Esophagus muscularis mucosa (tissue), 4 donors: ENCODE measurements at regions not wholly inside any gene's neighbourhood (a gene's known extent, or its start where the extent isn't known, plus 50 kb on each side); places are given as distances from the start of the nearest gene placed in this dataset.
"Not testable (repeated sequence)": the region's sequence is repeated elsewhere in the genome, so short reads cannot be mapped to it uniquely, and the experiment has no call there.

Experiments
- DNase-seq: peaks from one replicate; pipeline ENCODE4 v3.0.0-alpha.2; 2017; ENCODE audit errors: extremely low spot score
- H3K27ac ChIP-seq, 4 donors: fragments of 200-600 bp; sonication (generic); replicated peaks in 1 of 4; 1 replicate in 3 of 4; 2 replicates in 1 of 4; pipeline ENCODE4 v1.5.1; 2016 to 2019; ENCODE audit warnings: mild to moderate bottlenecking in 1 of 4
- H3K27me3 ChIP-seq, 4 donors: fragments of 200-600 bp; sonication (generic); one replicate each; pipeline versions ENCODE4 v1.5.1 to v1.6.0; 2016 to 2019
- H3K36me3 ChIP-seq, 4 donors: fragments of 200-600 bp; sonication (generic); one replicate each; pipeline ENCODE4 v1.5.1; 2016 to 2019
- H3K4me1 ChIP-seq, 4 donors: fragments of 200-600 bp; sonication (generic); one replicate each; pipeline ENCODE4 v1.5.1; 2016 to 2019
- H3K4me3 ChIP-seq, 4 donors: fragments of 200-600 bp; sonication (generic); 1 replicate in 2 of 4; 2 replicates in 2 of 4; pipeline ENCODE4 v1.5.1; 2016 to 2019; ENCODE audit warnings: mild to moderate bottlenecking in 4 of 4, moderate library complexity in 1 of 4
- H3K9me3 ChIP-seq, 4 donors: fragments of 200-600 bp; sonication (generic); 1 replicate in 3 of 4; 2 replicates in 1 of 4; pipeline ENCODE4 v1.5.1; 2016 to 2019
- CTCF ChIP-seq, 3 experiments: fragments of 200-600 bp in 2 of 3; fragments of 450-650 bp in 1 of 3; sonication (generic) in 2 of 3; IDR thresholded peaks; one replicate each; pipeline ENCODE4 v1.5.1; 2017 to 2019; ENCODE audit warnings: antibody characterized with exemption in 3 of 3, mild to moderate bottlenecking in 2 of 3, moderate library complexity in 1 of 3
- EP300 ChIP-seq: sonication (generic); formaldehyde crosslinking; IDR thresholded peaks from one replicate; pipeline ENCODE4 v1.6.1; 2017; ENCODE audit warnings: antibody characterized with exemption
- POLR2A ChIP-seq: fragments of 450-650 bp; IDR thresholded peaks from one replicate; pipeline ENCODE4 v1.6.1; 2017; ENCODE audit warnings: antibody characterized with exemption, moderate library complexity, mild to moderate bottlenecking, low read depth
- POLR2AphosphoS5 ChIP-seq, 2 donors: sonication (generic); formaldehyde crosslinking; IDR thresholded peaks; one replicate each; pipeline ENCODE4 v1.6.1; 2017; ENCODE audit warnings: antibody characterized with exemption in 2 of 2
- WGBS: methylation state at CpG from one replicate; pipeline ENCODE4 v1.1.5; 2018; 5-methylcytosine and 5-hydroxymethylcytosine counted together
- intact Hi-C: fragments of 100-400 bp; cut with DNase I; formaldehyde crosslinking; loops from one replicate; pipeline ENCODE4 v1.15.1; 2023

GRCh38 chr4:147247579-147247978, 233.3 kb upstream of the EDNRA start:
- Histone ChIP-seq H3K27me3 (no peaks in the 10 kb centered on the region), H3K4me1 (no peaks in the 10 kb centered on the region), H3K4me3 (no peak overlapping the region), H3K36me3 (no peaks in the 10 kb centered on the region), H3K9me3 (peaks cover 0 to 6% (median 0%) of the 10 kb centered on the region in 4 donors), H3K27ac (no peak overlapping the region)
- DNase-seq = no peak
- TF ChIP-seq CTCF (IDR thresholded peaks at IDR 0.05) = no peak
- TF ChIP-seq POLR2AphosphoS5 (IDR thresholded peaks at IDR 0.05) = no peak
- TF ChIP-seq EP300 = no peak
- no peak for TF ChIP-seq POLR2A
- intact Hi-C loops = no loop called here
- 69% methylated on average over 2 of the region's 2 CpGs for WGBS

- H3K4me1 ChIP-seq = no peaks in the 10 kb centered on the region
- no peak for DNase-seq
- intact Hi-C loops = no loop called here
- no peak overlapping the region for H3K4me3 ChIP-seq
- TF ChIP-seq CTCF (IDR thresholded peaks at IDR 0.05) (no peak), POLR2AphosphoS5 (IDR thresholded peaks at IDR 0.05) (no peak), EP300 (no peak), POLR2A (no peak)
- H3K36me3 ChIP-seq = no peaks in the 10 kb centered on the region
- H3K27me3 ChIP-seq = no peaks in the 10 kb centered on the region
- peaks cover 0 to 6% (median 0%) of the 10 kb centered on the region in 4 donors for H3K9me3 ChIP-seq
- H3K27ac ChIP-seq = no peak overlapping the region
Observed at GRCh38 chr4:147250062-147250461, 230.8 kb upstream of the EDNRA start.

- H3K4me3 ChIP-seq, H3K36me3 ChIP-seq, DNase-seq, intact Hi-C loops, H3K27me3 ChIP-seq, H3K27ac ChIP-seq, H3K4me1 ChIP-seq, H3K9me3 ChIP-seq: not testable (repeated sequence)
- WGBS = 87% methylated on average over 10 of the region's 11 CpGs
Observed at GRCh38 chr4:147255268-147255667, 225.6 kb upstream of the EDNRA start.

GRCh38 chr4:147259271-147259670, 221.6 kb upstream of the EDNRA start:
- H3K36me3 ChIP-seq, H3K4me1 ChIP-seq, H3K9me3 ChIP-seq, intact Hi-C loops, H3K27ac ChIP-seq, H3K4me3 ChIP-seq, DNase-seq, H3K27me3 ChIP-seq: not testable (repeated sequence)
- WGBS = 83% methylated on average over 1 of the region's 1 CpG

- TF ChIP-seq POLR2A (no peak), POLR2AphosphoS5 (IDR thresholded peaks at IDR 0.05) (no peak), CTCF (IDR thresholded peaks at IDR 0.05) (no peak), EP300 (no peak)
- H3K27me3 ChIP-seq = no peaks in the 10 kb centered on the region
- H3K27ac ChIP-seq = no peak overlapping the region
- no peak for DNase-seq
- no peaks in the 10 kb centered on the region for H3K9me3 ChIP-seq
- no peaks in the 10 kb centered on the region for H3K4me1 ChIP-seq
- WGBS = 33% methylated on average over 3 of the region's 3 CpGs
- intact Hi-C loops = no loop called here
- H3K4me3 ChIP-seq = no peak overlapping the region
- H3K36me3 ChIP-seq = no peaks in the 10 kb centered on the region
Observed at GRCh38 chr4:147284256-147284835, 196.6 kb upstream of the EDNRA start.

GRCh38 chr4:147284935-147285334, 196.0 kb upstream of the EDNRA start:
- DNase-seq = no peak
- H3K27me3 ChIP-seq = no peaks in the 10 kb centered on the region
- WGBS = 83% methylated on average over 1 of the region's 1 CpG
- no peaks in the 10 kb centered on the region for H3K36me3 ChIP-seq
- intact Hi-C loops = no loop called here
- H3K27ac ChIP-seq = no peak overlapping the region
- H3K9me3 ChIP-seq = no peaks in the 10 kb centered on the region
- no peak overlapping the region for H3K4me3 ChIP-seq
- TF ChIP-seq POLR2A (no peak), EP300 (no peak), POLR2AphosphoS5 (IDR thresholded peaks at IDR 0.05) (no peak), CTCF (IDR thresholded peaks at IDR 0.05) (no peak)
- H3K4me1 ChIP-seq = no peaks in the 10 kb centered on the region
